GM12864 (cell line): ENCODE measurements at regions not wholly inside any gene's neighbourhood (a gene's known extent, or its start where the extent isn't known, plus 50 kb on each side); places are given as distances from the start of the nearest gene placed in this dataset.

Experiments
- DNase-seq: peaks from one replicate; pipeline ENCODE4 v3.0.0-alpha.2; 2011; ENCODE audit warnings: low read depth
- H3K4me3 ChIP-seq: 2 replicates; pipeline ENCODE4 v1.5.1; 2011; ENCODE audit warnings: mild to moderate bottlenecking, low read depth, low read length, control low read depth
- CTCF ChIP-seq: IDR thresholded peaks from 2 replicates; pipeline ENCODE4 v1.5.1; 2011; ENCODE audit warnings: low read depth, mild to moderate bottlenecking, moderate library complexity, low read length, control low read depth, inconsistent platforms; ENCODE audit errors: missing control alignments

- TF ChIP-seq CTCF: no peak
- no peak overlapping the region for H3K4me3 ChIP-seq
Measured at GRCh38 chr6:54465649-54466300, 157.5 kb downstream of the TINAG start.

DNA sequence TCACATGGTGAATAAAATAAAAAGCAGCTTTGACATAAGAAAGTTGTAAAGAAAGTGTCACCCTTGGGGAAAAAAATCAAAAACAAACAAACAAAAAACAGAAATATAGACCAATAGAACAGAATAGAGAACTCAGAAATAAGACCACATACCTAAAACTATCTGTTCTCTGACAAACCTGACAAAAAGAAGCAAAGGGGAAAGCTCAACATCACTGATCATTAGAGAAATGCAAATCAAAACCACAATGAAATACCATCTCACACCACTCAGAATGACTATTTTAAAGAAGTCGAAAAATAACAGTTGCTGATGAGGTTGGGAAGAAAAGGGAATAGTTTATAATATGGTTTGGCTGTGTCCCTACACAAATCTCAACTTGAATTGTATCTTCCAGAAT is 159.1 kb downstream of the TINAG start:
- no peak for TF ChIP-seq CTCF
- H3K4me3 ChIP-seq: no peak overlapping the region
- no peak for DNase-seq

More at GRCh38 chr6:54465649-54466300, 157.5 kb downstream of the TINAG start:
- no peak for DNase-seq

GRCh38 chr6:54473328-54473727 is 165.1 kb downstream of the TINAG start:
- TF ChIP-seq CTCF: no peak
- DNase-seq: no peak
- H3K4me3 ChIP-seq: no peak overlapping the region

DNA sequence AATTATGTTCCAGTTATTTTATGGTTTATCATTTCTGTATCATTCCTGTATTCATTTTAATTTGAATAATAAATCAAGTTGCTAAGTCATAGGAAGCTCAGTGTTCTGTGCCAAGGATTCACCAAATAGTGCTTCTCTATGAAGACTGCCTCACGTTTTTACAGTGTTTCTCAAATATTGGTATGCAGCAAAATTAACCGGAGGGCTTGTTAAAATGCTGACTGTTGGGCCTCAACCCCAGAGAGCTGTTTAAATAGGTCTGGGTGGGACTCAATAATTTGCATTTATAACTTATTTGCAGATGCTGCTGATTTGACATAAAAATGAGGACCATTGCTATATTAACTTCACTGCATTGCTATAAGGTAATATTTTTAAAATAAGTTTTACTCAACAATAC is 166.7 kb downstream of the TINAG start:
- TF ChIP-seq CTCF: no peak

DNA sequence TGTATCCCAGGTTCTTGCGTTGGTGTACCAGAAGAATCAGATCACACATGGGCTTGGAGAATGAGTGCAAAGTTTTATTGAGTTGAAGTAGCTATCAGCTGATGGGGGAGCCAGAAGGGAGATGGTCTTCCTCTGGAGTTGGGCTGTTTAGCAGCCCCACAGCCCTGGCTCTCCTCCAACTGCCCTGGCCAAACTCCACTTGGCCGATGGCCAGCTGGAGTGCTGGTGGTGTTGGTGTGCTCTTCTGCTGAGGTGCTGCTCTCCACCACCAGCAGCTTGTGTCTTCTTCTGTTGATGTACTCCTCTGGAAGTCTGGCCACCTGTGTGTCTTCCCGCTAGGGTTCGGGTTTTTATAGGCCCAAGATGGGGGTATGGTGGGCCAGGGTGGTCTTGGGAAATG is 172.8 kb downstream of the TINAG start:
- no peak for TF ChIP-seq CTCF
- H3K4me3 ChIP-seq: no peak overlapping the region
- no peak for DNase-seq

More for the DNA sequence above, 166.7 kb downstream of the TINAG start:
- H3K4me3 ChIP-seq: no peak overlapping the region
- no peak for DNase-seq

GRCh38 chr6:54491431-54491830 is 183.2 kb downstream of the TINAG start:
- TF ChIP-seq CTCF: no peak
- H3K4me3 ChIP-seq: no peak overlapping the region
- DNase-seq: no peak

GRCh38 chr6:54493138-54493537 is 184.9 kb downstream of the TINAG start:
- no peak for DNase-seq
- TF ChIP-seq CTCF: no peak
- no peak overlapping the region for H3K4me3 ChIP-seq
